ENCODE measurements at regions not wholly inside any gene's neighbourhood (a gene's known extent, or its start where the extent isn't known, plus 50 kb on each side); places are given as distances from the start of the nearest gene placed in this dataset.

DNA sequence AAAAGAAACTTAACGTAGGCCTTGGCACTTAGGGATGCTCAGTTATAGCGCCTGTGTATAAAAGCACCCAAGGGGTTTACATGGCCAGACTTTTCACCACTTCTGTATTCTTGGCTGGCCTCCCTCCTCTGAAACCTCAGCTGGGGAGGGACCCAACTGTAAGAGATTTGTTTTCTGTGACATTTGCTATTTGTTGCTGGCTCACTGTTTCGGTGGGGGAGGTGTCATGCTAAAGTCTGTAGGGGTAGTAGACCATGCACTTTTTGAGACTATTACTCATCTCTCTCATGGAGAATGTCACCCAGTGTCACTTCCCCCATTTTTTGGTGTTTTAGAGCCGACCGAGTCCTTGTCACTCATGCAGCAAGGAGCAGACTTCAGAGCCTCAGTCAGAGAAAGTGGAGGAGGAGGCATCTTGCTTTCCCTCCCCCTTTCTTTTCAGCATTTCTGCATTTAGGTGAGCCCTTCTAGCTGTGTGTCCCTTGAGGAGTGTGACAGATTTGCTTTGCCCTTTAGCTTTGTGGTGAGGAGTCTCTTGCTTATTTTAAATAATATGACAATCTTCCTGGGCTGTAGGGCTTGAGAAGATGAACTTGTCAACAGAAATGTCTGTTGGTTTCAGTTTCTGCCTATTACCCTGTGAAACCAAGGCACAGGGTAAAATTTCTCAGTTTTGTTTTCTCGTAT is 160.1 kb downstream of the FASLG start:
- TF ChIP-seq, protein P1, sequence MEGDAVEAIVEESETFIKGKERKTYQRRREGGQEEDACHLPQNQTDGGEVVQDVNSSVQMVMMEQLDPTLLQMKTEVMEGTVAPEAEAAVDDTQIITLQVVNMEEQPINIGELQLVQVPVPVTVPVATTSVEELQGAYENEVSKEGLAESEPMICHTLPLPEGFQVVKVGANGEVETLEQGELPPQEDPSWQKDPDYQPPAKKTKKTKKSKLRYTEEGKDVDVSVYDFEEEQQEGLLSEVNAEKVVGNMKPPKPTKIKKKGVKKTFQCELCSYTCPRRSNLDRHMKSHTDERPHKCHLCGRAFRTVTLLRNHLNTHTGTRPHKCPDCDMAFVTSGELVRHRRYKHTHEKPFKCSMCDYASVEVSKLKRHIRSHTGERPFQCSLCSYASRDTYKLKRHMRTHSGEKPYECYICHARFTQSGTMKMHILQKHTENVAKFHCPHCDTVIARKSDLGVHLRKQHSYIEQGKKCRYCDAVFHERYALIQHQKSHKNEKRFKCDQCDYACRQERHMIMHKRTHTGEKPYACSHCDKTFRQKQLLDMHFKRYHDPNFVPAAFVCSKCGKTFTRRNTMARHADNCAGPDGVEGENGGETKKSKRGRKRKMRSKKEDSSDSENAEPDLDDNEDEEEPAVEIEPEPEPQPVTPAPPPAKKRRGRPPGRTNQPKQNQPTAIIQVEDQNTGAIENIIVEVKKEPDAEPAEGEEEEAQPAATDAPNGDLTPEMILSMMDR (IDR thresholded peaks at IDR 0.05; ENCODE audit: borderline replicate concordance, control extremely low read depth, extremely low read depth, insufficient read depth, missing control alignments), result no peak
- in situ Hi-C loops (cut with MboI; ENCODE audit: low sequenced_read_pairs, unreplicated experiment), result no loop called here
- peak; percentile 74 for DNase-seq (ENCODE audit: low spot score)

- in situ Hi-C loops (cut with MboI; ENCODE audit: low sequenced_read_pairs, unreplicated experiment), result loop anchor here (5.0 kb wide), 1 partner anchor 73 kb away; no protein-coding TSS in a partner anchor
- DNase-seq (ENCODE audit: low spot score), result no peak
Observed at GRCh38 chr1:172820475-172821158, 161.7 kb downstream of the FASLG start.

DNA sequence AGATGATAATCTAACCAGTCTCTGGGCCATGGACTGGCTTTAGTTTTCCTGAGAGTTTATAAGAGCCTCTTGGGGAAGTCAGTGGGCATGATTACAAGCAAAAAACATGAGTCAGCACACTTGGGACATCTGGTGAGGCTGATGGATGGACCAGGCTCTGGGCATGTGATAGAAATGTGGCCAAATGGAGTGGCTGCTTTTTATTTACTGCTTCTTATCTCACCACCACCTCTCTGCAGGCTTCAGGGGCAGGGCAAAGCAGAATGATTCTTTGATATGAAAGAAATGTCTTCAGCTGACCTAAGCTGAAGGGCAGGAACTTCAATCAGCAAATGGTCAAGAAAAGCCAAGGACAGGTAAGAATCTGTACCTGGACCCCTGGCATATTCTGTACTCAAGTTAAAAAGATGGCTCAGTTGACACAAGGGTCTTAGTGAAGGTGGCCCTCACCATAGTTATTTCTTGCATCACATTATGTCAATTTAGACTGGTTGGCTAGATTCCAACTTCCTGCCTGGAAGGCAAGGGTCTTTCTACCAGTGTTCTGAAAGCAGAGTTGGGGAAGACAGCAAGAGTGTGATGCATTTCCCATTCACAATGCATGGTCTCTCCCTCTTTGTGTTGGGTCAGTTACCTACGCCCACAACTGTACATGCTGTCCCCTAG is 162.8 kb downstream of the FASLG start:
- no peak for DNase-seq (ENCODE audit: low spot score)
- TF ChIP-seq, protein P1 (IDR thresholded peaks at IDR 0.05; ENCODE audit: borderline replicate concordance, control extremely low read depth, extremely low read depth, insufficient read depth, missing control alignments), result no peak
- in situ Hi-C loops (cut with MboI; ENCODE audit: low sequenced_read_pairs, unreplicated experiment), result loop anchor here (5.0 kb wide), 1 partner anchor 74 kb away; no protein-coding TSS in a partner anchor

More at GRCh38 chr1:172820475-172821158, 161.7 kb downstream of the FASLG start:
- TF ChIP-seq, protein P1 (IDR thresholded peaks at IDR 0.05; ENCODE audit: borderline replicate concordance, control extremely low read depth, extremely low read depth, insufficient read depth, missing control alignments), result no peak

- no peak for DNase-seq (ENCODE audit: low spot score)
- in situ Hi-C loops (cut with MboI; ENCODE audit: low sequenced_read_pairs, unreplicated experiment), result loop anchor here (5.0 kb wide), 1 partner anchor 76 kb away; no protein-coding TSS in a partner anchor
- TF ChIP-seq, protein P1 (IDR thresholded peaks at IDR 0.05; ENCODE audit: borderline replicate concordance, control extremely low read depth, extremely low read depth, insufficient read depth, missing control alignments), result no peak
Observed at GRCh38 chr1:172822886-172823285, 164.0 kb downstream of the FASLG start.

DNA sequence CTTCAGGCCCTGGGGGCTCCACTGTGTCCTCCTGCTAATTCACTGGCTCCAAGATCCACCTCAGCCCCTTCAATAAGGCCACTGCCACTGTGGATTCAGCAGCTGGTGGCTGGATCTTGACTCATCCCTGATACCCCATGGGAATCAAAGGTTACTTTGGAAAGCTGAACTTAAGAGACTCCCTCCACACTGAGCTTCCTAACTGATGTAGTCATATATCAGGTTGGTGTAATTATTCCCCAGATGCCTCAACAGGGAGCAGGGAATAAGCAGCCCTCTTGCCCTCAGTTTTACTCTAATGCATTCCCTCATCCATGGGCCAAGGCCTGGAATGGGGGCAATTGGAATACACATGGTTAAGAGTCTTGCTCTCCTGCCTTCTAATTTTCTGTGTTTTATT is 164.6 kb downstream of the FASLG start:
- TF ChIP-seq, protein P1 (IDR thresholded peaks at IDR 0.05; ENCODE audit: borderline replicate concordance, control extremely low read depth, extremely low read depth, insufficient read depth, missing control alignments), result no peak
- in situ Hi-C loops (cut with MboI; ENCODE audit: low sequenced_read_pairs, unreplicated experiment), result loop anchor here (5.0 kb wide), 1 partner anchor 76 kb away; no protein-coding TSS in a partner anchor
- no peak for DNase-seq (ENCODE audit: low spot score)

- TF ChIP-seq, protein P1 (IDR thresholded peaks at IDR 0.05; ENCODE audit: borderline replicate concordance, control extremely low read depth, extremely low read depth, insufficient read depth, missing control alignments), result no peak
- in situ Hi-C loops (cut with MboI; ENCODE audit: low sequenced_read_pairs, unreplicated experiment), result loop anchor here (5.0 kb wide), 1 partner anchor 77 kb away; no protein-coding TSS in a partner anchor
- no peak for DNase-seq (ENCODE audit: low spot score)
Observed at GRCh38 chr1:172824209-172824608, 165.3 kb downstream of the FASLG start.
